ENCODE measurements at regions not wholly inside any gene's neighbourhood (a gene's known extent, or its start where the extent isn't known, plus 50 kb on each side); places are given as distances from the start of the nearest gene placed in this dataset.

GRCh38 chrX:131854581-131854980 lies 168.5 kb upstream of the STK26 start:
- peak in 2 of 9 donors; percentile 20 to 25 for TF ChIP-seq CTCF (IDR thresholded peaks at IDR 0.05)
- ATAC-seq = no peak
- Histone ChIP-seq H3K27me3 (peaks cover 0 to 97% (median 0%) of the 10 kb centered on the region in 7 donors), H3K36me3 (no peaks in the 10 kb centered on the region), H3K4me3 (no peak overlapping the region), H3K4me1 (no peaks in the 10 kb centered on the region), H3K9me3 (no peaks in the 10 kb centered on the region), H3K27ac (no peak overlapping the region)
- intact Hi-C loops (cut with DNase I) = loop anchor here in 2 of 10 donors (5.0 to 10.0 kb wide), 2 partner anchors 218 to 780 kb away; no protein-coding TSS in a partner anchor
- no peak for DNase-seq

GRCh38 chrX:131861088-131861787 lies 161.9 kb upstream of the STK26 start:
- 86 to 87% methylated on average over 6 of the region's 6 CpGs for WGBS, 2 donors
- ATAC-seq (no peak), DNase-seq (no peak)
- no peaks in the 10 kb centered on the region for H3K36me3 ChIP-seq
- TF ChIP-seq CTCF (IDR thresholded peaks at IDR 0.05) = no peak
- H3K27ac ChIP-seq = no peak overlapping the region
- H3K4me1 ChIP-seq = no peaks in the 10 kb centered on the region
- intact Hi-C loops (cut with DNase I) = no loop called here
- peaks cover 0 to 92% (median 0%) of the 10 kb centered on the region in 7 donors for H3K27me3 ChIP-seq
- no peak overlapping the region for H3K4me3 ChIP-seq
- no peaks in the 10 kb centered on the region for H3K9me3 ChIP-seq

- no peak overlapping the region for H3K27ac ChIP-seq
- no peak for ATAC-seq
- intact Hi-C loops (cut with DNase I) = no loop called here
- H3K27me3 ChIP-seq = peaks cover 0 to 87% (median 0%) of the 10 kb centered on the region in 7 donors
- H3K4me1 ChIP-seq = no peaks in the 10 kb centered on the region
- H3K4me3 ChIP-seq = no peak overlapping the region
- H3K36me3 ChIP-seq = no peaks in the 10 kb centered on the region
- no peak for DNase-seq
- 78 to 90% methylated on average over 3 of the region's 3 CpGs for WGBS, 2 donors
- no peak for TF ChIP-seq CTCF (IDR thresholded peaks at IDR 0.05)
- H3K9me3 ChIP-seq = no peaks in the 10 kb centered on the region
These were observed 160.8 kb upstream of the STK26 start for GRCh38 chrX:131862321-131862720.

- Histone ChIP-seq H3K4me1 (no peaks in the 10 kb centered on the region), H3K27ac (no peak overlapping the region), H3K9me3 (no peaks in the 10 kb centered on the region), H3K36me3 (no peaks in the 10 kb centered on the region), H3K27me3 (peaks cover 0 to 79% (median 0%) of the 10 kb centered on the region in 7 donors), H3K4me3 (no peak overlapping the region)
- no peak for DNase-seq
- intact Hi-C loops (cut with DNase I) = no loop called here
- TF ChIP-seq CTCF (IDR thresholded peaks at IDR 0.05) = no peak
- ATAC-seq = no peak
These were observed 153.9 kb upstream of the STK26 start for GRCh38 chrX:131869182-131869581.
